ENCODE measurements at regions not wholly inside any gene's neighbourhood (a gene's known extent, or its start where the extent isn't known, plus 50 kb on each side); places are given as distances from the start of the nearest gene placed in this dataset.

GRCh38 chr20:10954137-10954840 is 280.5 kb upstream of the JAG1 start:
- DNase-seq (ENCODE audit: low spot score) = no peak

DNA sequence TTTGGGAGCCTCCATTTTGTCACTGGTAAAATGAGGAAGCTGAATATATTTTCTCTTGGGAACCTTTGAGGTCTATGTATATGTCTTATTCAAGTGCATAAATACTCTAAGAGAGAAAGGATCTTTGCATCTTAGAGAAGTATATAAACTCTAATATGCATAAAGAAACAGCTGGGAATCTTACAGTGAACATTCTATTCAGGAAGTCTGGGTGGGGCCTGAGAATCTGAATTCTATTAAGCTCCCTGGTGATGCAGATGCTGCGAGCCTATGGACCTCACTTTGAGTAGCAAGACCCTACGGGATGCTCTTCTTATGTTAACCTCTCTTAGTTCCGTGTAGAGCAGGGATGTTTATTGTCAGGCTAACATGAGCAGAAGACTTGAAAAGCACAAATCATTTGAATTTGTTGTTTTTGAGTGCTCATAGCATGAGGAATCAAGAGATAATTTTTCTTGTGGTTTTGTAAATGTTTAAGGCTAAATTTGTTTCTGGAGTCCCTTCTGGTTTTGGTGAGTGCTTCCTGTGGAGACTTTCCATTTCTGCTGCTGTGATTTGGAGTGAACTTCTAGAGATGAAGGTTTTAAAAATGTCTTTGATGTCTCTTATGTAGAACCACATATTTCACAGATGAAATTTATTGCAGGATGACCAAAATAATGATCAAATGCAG is 281.2 kb upstream of the JAG1 start:
- DNase-seq (ENCODE audit: low spot score) = no peak

DNA sequence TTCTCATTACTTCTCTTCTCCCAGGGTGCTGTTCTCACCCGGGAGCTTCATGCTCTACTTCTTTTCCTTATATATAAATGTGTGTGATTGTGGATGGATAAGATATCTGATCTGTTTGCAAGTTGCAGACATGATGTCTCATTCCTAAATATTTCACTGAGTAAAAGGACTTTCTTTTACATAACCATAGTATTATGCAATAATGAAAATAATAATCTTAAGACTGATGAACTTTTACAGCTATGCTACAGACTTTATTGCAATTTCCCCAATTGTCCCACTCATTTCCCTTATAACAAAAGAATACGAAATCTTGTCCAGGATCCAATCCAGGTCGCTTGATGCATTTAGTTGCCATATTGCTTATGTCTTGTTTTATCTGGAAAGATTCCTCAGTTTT is 284.5 kb upstream of the JAG1 start:
- no peak for DNase-seq (ENCODE audit: low spot score)

DNA sequence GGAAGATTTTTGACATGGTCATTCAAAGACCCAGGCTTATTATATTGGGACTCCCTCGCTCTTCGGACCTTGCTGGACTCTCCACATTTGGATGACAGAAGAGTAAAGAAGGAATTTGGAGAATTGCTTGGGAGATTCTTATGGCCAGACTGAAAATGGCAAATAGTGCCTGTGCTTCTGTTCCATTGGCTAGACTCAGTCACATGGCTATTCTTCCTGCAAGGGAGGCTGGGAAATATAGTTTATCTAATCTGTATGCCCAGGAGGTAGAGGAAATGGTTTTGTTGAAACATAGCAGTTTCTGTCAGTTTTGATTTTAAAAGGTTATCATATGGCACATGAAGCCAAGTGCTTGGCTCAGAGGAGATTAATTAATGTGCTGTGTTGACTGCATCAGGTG is 286.6 kb upstream of the JAG1 start:
- DNase-seq (ENCODE audit: low spot score) = no peak

DNA sequence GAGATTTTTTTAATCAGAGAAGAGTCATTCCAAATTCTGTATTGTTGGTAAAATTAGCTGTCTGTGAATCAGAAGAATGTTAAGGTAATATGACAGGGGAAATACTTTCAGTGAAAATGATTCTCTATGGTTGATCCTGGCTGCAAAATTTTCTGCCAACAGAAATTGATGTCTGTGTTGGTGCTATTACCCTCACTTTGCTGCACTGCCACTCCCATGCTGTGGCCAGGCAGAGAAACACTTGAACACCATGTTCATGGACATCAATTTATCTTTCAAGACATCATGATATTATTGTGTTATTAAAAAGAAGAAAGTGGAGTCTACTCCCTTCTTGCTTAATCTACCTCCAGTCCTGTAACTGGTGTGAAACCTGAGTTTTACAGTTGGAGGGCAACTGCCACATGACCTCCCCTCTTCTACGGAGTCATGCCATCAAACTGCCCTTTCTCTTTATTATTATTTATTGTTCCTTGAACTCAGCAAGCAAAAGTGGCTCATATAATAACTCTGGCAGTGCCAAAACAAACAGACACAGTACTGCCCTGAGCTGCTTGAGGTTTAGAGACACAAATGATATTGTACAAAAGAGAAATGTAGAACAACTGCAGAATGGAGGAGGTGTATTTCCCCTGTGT is 288.0 kb upstream of the JAG1 start:
- DNase-seq (ENCODE audit: low spot score) = no peak

- DNase-seq (ENCODE audit: low spot score) = no peak
Observed at GRCh38 chr20:10962937-10963336, 289.1 kb upstream of the JAG1 start.

DNA sequence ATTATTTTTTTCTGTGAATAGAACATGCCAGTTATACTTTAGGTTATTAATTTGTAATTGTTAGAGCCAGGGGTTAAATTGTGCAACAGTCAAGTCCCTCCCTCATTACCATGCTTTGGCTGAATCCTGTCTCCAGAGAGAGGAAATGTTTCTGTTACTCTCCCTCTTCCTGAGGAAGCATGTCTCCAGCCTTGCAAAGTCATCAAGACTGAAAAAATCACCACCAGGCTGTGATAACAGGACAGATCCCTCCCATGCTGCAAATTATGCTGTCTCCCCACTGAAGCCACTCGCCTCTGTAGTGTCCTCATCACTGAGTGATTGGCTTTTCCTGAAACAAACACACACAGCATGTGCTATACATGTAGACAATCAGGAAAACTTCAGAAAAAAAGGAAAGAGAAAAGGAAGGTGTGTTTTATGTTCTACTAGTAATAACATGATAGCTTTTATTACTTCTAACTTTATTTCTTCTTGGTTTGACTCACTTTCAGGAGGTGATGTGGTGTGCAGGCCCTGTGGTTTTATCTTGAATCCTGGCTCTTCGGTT is 290.0 kb upstream of the JAG1 start:
- DNase-seq (ENCODE audit: low spot score) = no peak

GRCh38 chr20:10965936-10966470 is 292.2 kb upstream of the JAG1 start:
- no peak for DNase-seq (ENCODE audit: low spot score)

- no peak for DNase-seq (ENCODE audit: low spot score)
Observed at GRCh38 chr20:10970109-10970508, 296.3 kb upstream of the JAG1 start.

- DNase-seq (ENCODE audit: low spot score) = no peak
Observed at GRCh38 chr20:10971096-10971495, 297.3 kb upstream of the JAG1 start.

DNA sequence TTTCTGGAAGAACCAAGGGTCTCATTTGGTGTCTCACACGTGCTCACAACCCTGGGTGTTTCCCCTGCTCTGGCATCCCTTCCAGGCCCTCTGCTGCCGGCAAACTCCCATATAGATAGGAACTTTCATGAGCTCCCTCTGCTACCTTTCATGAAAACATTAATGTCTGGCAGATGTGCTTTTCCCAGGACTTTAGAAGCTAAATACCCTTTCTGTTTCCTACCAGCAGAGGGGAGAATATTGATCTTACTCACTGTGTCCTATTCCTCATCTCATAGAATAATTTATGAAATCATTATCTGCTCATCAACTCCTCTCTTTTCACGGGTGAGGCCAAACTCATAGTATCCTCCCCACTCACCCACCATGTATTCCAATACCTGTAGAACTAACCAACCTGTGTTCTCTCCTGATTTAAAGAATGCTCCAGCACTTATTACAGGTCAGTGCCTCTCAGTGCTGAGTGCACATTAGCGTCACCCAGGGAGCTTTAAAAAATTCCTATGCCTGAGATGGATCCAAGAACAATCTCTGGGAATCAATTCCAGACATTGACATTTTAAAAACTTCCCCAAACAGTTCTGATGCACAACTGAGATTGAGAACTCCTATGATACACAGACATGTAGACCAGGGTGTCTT is 298.5 kb upstream of the JAG1 start:
- DNase-seq (ENCODE audit: low spot score) = no peak

DNA sequence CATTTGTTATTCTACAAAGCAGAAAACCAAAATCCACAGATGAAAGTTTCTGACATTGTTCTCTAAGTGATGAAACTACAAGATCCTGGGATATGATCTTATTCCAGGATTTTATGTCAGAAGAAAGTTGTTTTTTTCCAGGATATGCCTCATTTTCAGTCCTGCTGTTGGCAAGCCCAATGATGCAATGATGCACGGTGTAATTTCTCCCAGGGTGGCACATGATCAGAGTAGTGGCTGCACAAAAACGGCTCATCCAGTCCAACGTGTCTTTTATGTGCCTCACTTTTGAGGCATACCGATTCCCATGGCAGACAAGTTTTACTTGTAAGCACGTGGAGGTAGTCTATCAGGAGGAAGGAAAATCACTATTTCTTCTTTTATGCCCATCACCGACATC is 302.3 kb upstream of the JAG1 start:
- DNase-seq (ENCODE audit: low spot score) = no peak

- no peak for DNase-seq (ENCODE audit: low spot score)
Observed at GRCh38 chr20:10978019-10978702, 304.4 kb upstream of the JAG1 start.

DNA sequence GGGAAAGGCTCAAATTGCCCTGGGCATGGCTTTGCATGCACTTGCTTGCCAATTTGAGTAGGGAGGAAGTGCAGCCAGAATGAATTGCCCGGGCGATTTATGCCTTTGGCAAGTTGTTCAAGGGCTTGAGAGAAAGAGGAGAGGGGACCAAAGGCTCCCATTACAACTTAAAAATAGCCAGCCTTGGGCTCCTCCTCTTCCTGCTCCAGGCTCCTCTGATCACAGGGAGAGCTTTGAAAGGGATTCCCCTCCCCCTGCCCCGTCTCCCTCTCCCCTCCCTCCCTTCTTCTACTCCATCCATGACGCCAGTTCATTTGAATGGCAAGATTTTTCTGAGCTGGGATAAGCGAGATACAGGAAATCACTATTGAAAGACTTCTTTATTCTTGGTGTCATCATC is 304.9 kb upstream of the JAG1 start:
- DNase-seq (ENCODE audit: low spot score) = no peak

GRCh38 chr20:10982692-10983091 is 308.9 kb upstream of the JAG1 start:
- DNase-seq (ENCODE audit: low spot score) = no peak

- DNase-seq (ENCODE audit: low spot score) = no peak
Observed at GRCh38 chr20:10984294-10984693, 310.5 kb upstream of the JAG1 start.

- DNase-seq (ENCODE audit: low spot score) = no peak
Observed at GRCh38 chr20:10984913-10985312, 311.1 kb upstream of the JAG1 start.

DNA sequence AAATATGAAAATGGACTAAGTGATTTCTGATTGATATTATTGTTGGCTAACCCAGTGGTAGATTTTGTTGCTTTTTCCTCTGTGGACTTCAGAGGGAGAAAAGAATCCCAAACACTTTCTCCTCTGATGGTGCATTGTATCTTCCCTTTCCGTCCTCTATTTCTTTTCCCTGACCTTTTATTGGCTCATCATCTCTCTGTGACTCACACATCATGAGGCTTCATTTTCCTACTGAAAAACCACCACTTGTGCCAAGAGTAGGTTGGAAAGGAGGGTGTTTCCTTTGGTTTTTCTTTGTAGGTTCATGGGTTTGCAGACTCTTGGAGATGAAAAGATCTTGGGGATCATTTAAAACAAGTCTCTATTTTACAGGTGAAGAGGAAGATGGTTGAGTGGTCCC is 311.7 kb upstream of the JAG1 start:
- no peak for DNase-seq (ENCODE audit: low spot score)

DNA sequence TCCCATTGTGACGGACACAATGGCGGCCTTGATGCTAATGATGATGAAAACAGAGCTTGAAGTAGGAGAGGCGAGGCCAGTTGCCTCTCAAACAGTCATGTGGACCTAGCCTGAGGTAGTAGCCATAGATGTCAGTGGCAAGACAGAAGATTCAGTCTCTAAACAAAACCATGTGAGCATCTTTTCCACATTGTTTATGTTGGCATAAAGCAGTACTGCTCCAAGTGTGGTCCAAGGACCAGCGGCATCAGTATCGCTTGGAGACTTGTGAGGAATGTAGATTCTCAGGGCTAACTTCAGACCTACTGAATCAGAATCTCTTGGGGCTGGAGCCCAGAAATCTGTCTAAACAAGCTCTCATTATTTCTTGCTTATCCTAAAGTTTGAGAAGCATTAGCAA is 312.8 kb upstream of the JAG1 start:
- no peak for DNase-seq (ENCODE audit: low spot score)

GRCh38 chr20:10987651-10988383 is 314.0 kb upstream of the JAG1 start:
- DNase-seq (ENCODE audit: low spot score) = no peak

Data from NAMALWA (cell line).